ENCODE measurements at regions not wholly inside any gene's neighbourhood (a gene's known extent, or its start where the extent isn't known, plus 50 kb on each side); places are given as distances from the start of the nearest gene placed in this dataset.

DNA sequence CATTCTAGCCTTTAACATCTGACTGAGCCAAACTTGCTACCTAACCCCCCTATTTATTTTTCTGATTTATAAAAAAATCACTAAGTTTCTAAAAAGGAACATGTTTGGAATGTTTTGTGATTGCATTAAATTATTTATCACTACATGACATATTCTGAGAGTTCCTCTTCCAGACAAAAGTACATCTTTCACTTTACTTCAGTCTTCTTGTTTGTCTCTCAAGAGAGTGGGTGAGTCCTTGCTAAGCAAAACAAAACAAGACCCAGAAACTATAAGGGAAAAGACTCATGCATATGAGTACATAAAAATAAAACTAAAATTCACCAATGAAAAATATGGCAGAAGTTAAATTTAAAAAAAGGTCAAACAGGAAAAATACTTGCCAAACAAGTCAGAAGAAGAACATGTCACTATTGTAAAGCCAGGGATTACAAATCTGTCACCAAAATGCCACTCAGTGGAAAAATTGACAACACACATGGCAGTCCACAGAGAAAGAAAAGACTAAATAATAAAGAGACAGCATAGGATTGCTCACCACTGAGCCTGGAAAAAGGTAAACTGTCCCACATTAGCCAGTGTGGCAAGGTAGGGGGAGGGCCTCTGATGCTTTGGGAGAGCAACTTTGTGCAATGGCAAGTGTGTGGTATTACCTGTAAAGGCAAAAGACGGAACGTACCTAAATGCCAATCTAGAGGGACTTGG is 166.7 kb upstream of the ZNF32 start:
- Histone ChIP-seq H3K36me3 (ENCODE audit: insufficient read depth, low read length) (no peaks in the 10 kb centered on the region), H3K4me3 (ENCODE audit: low read depth in 1 of 2, low read length in 2 of 2) (no peak overlapping the region), H3K27ac (ENCODE audit: low read depth, low read length) (no peak overlapping the region), H3K4me1 (ENCODE audit: insufficient read depth, low read length) (peaks cover 7% of the 10 kb centered on the region), H3K27me3 (ENCODE audit: control insufficient read depth in 1 of 2, insufficient read depth in 2 of 2, low read length in 2 of 2) (no peaks in the 10 kb centered on the region), H3K9me3 (ENCODE audit: low read length) (no peaks in the 10 kb centered on the region), H3K9ac (ENCODE audit: low read length) (no peak overlapping the region)

DNA sequence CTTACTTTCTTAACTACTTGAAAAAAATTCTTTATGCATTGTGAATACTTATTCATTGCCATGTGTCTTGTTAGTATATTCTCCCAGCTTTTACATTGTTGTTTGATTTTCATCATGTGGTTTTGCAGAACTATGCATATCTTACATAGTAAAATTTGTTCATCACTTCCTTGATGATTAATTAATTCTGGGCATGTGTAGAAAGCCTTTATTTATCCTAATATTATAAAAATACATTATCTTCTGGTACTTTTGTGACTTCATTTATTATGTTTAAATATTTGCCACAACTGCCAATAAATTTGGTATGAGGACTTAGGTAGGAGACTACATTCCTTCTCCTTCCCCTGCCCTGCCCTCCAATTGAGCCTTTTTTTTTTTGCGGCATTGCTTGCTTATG is 166.0 kb upstream of the ZNF32 start:
- no peak overlapping the region for H3K9ac ChIP-seq (ENCODE audit: low read length)
- no peaks in the 10 kb centered on the region for H3K9me3 ChIP-seq (ENCODE audit: low read length)
- H3K27me3 ChIP-seq (ENCODE audit: control insufficient read depth in 1 of 2, insufficient read depth in 2 of 2, low read length in 2 of 2) = no peaks in the 10 kb centered on the region
- no peak overlapping the region for H3K4me3 ChIP-seq (ENCODE audit: low read depth in 1 of 2, low read length in 2 of 2)
- H3K27ac ChIP-seq (ENCODE audit: low read depth, low read length) = no peak overlapping the region
- H3K36me3 ChIP-seq (ENCODE audit: insufficient read depth, low read length) = no peaks in the 10 kb centered on the region
- peaks cover 8% of the 10 kb centered on the region for H3K4me1 ChIP-seq (ENCODE audit: insufficient read depth, low read length)

DNA sequence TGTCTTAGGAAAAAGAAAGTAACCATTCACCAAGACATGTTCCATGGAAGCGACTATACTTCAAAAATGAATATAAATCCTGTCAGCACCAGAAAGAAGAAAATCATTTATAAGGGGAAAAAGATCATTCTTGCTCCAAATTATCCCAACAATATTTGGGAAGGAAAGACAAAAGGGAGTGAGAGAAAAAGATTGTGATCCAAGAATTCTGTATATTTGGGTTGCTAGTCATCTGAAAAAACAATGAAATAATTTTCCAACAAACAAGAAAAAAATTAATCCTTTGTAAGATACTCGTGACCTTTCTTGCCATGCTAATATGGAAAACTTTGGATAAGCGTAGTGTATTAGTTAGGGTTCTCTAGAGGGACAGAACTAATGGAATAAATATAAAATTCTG is 163.2 kb upstream of the ZNF32 start:
- Histone ChIP-seq H3K27me3 (ENCODE audit: control insufficient read depth in 1 of 2, insufficient read depth in 2 of 2, low read length in 2 of 2) (no peaks in the 10 kb centered on the region), H3K9me3 (ENCODE audit: low read length) (no peaks in the 10 kb centered on the region), H3K27ac (ENCODE audit: low read depth, low read length) (no peak overlapping the region), H3K36me3 (ENCODE audit: insufficient read depth, low read length) (no peaks in the 10 kb centered on the region), H3K4me3 (ENCODE audit: low read depth in 1 of 2, low read length in 2 of 2) (no peak overlapping the region), H3K9ac (ENCODE audit: low read length) (no peak overlapping the region), H3K4me1 (ENCODE audit: insufficient read depth, low read length) (peaks cover 8% of the 10 kb centered on the region)

DNA sequence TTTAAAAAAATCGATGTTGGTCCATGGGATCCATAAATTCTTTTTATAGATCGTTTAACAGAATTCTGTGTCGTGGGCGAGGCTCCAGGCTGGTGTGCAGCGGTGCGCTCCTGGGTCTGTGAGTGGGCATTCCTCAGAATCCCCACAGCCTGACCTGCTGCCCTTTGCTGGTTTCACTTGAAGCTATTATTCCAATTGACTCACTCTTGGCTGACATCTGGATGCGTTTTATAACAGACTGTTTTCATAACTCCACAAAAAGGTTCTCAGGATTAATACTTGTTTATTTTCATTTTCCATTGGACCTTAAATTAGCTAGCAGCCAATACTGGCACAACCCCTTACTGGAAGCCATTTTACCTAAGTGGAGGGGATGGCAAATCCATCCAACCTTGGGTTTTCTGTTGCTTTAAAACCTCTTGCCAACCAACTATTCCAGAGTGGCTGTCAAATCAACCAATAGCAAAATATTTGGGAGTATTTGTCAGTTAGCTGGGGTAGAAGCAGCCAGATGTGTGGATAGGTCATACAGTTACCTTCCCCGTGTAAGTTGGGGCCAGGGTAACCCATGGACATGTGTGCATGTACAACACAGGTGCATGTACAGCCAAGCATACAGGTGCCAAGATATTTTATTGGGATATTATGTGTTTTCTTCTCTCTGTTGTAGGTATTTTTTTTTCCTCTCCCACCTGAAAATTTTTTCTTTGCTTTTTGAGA is 160.7 kb upstream of the ZNF32 start:
- Histone ChIP-seq H3K27me3 (ENCODE audit: control insufficient read depth in 1 of 2, insufficient read depth in 2 of 2, low read length in 2 of 2) (no peaks in the 10 kb centered on the region), H3K27ac (ENCODE audit: low read depth, low read length) (no peak overlapping the region), H3K9ac (ENCODE audit: low read length) (no peak overlapping the region), H3K4me3 (ENCODE audit: low read depth in 1 of 2, low read length in 2 of 2) (no peak overlapping the region), H3K36me3 (ENCODE audit: insufficient read depth, low read length) (no peaks in the 10 kb centered on the region), H3K9me3 (ENCODE audit: low read length) (no peaks in the 10 kb centered on the region), H3K4me1 (ENCODE audit: insufficient read depth, low read length) (peaks cover 4% of the 10 kb centered on the region)

DNA sequence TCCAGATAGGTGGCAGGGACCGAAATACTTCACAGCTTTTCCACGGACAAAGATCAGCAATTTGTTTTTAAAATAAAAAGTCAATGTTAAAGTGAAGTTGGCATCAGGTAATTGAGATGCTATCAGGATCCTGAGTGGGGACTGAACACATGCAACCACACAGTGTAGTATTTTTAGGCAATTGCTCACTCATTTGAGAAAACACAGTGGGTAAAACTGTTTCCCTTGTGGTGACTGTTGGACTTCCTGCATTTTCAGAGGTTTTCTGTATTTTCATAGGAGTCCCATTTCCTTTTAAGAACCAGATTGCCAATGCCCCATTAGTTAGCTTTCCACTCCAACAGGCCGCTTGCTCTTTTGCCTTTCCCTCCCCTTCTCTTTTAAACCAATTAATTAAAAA is 159.5 kb upstream of the ZNF32 start:
- no peaks in the 10 kb centered on the region for H3K36me3 ChIP-seq (ENCODE audit: insufficient read depth, low read length)
- no peaks in the 10 kb centered on the region for H3K27me3 ChIP-seq (ENCODE audit: control insufficient read depth in 1 of 2, insufficient read depth in 2 of 2, low read length in 2 of 2)
- H3K9ac ChIP-seq (ENCODE audit: low read length) = no peak overlapping the region
- no peak overlapping the region for H3K4me3 ChIP-seq (ENCODE audit: low read depth in 1 of 2, low read length in 2 of 2)
- no peak overlapping the region for H3K27ac ChIP-seq (ENCODE audit: low read depth, low read length)
- peaks cover 4% of the 10 kb centered on the region for H3K4me1 ChIP-seq (ENCODE audit: insufficient read depth, low read length)
- H3K9me3 ChIP-seq (ENCODE audit: low read length) = no peaks in the 10 kb centered on the region

DNA sequence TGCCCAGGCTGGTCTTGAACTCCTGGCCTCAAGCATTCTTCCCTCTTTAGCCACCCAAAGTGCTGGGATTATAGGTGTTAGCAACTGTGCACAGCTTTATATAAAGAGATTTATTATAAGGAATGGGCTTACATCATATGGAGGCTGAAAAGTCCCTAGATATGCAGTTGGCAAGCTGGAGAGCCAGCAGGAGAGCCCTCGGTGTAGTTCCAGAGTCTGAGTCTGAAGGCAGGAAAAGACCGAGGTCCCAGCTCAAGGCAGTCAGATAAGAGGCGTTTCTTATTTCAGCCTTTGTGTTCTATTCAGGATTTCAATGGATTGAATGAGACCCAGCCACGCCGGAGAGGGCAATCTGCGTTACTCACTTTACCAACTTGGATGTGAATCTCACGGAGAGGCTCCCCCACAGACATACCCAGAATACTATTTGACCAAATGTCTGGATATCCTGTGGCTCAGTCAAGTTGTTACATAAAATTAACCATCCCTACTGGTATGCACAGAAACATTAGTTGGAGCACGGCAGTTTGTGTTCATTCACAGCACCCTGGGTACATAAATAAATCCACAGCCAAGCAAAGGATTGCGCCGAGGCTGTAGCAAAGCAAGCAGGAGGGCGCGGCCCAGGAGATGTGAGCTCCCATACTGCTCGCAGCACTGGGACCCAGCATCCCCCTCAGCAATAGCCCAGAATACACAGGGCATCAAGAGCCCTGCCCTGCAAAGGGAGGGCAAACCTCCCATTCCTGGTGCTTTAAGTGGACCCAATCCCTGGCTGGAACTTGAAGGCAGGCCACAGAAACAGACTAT is 158.4 kb upstream of the ZNF32 start:
- H3K4me1 ChIP-seq (ENCODE audit: insufficient read depth, low read length) = peaks cover 4% of the 10 kb centered on the region
- H3K36me3 ChIP-seq (ENCODE audit: insufficient read depth, low read length) = no peaks in the 10 kb centered on the region
- no peaks in the 10 kb centered on the region for H3K9me3 ChIP-seq (ENCODE audit: low read length)
- no peak overlapping the region for H3K4me3 ChIP-seq (ENCODE audit: low read depth in 1 of 2, low read length in 2 of 2)
- H3K27me3 ChIP-seq (ENCODE audit: control insufficient read depth in 1 of 2, insufficient read depth in 2 of 2, low read length in 2 of 2) = no peaks in the 10 kb centered on the region
- H3K9ac ChIP-seq (ENCODE audit: low read length) = no peak overlapping the region
- no peak overlapping the region for H3K27ac ChIP-seq (ENCODE audit: low read depth, low read length)

DNA sequence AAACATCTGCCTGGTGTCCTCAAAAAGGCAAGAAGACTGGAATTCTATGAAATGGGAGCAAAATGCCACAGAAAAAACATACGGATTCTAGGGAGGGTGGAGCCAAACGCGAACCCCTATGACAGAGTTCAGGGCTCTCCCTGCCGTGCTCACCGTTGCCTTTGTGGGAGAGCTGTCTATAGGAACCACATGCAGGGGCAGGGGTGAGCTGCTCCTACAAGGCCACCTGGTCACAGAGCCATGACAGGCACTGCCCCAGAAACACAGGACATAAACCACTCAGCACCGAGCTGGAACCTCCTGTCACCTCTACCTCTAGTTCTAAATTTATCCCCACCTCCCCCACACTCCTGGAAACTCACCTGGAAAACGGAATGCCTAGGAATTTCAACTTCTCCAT is 155.1 kb upstream of the ZNF32 start:
- Histone ChIP-seq H3K4me1 (ENCODE audit: insufficient read depth, low read length) (no peaks in the 10 kb centered on the region), H3K4me3 (ENCODE audit: low read depth in 1 of 2, low read length in 2 of 2) (no peak overlapping the region), H3K9ac (ENCODE audit: low read length) (no peak overlapping the region), H3K9me3 (ENCODE audit: low read length) (no peaks in the 10 kb centered on the region), H3K27ac (ENCODE audit: low read depth, low read length) (no peak overlapping the region), H3K36me3 (ENCODE audit: insufficient read depth, low read length) (no peaks in the 10 kb centered on the region), H3K27me3 (ENCODE audit: control insufficient read depth in 1 of 2, insufficient read depth in 2 of 2, low read length in 2 of 2) (no peaks in the 10 kb centered on the region)

DNA sequence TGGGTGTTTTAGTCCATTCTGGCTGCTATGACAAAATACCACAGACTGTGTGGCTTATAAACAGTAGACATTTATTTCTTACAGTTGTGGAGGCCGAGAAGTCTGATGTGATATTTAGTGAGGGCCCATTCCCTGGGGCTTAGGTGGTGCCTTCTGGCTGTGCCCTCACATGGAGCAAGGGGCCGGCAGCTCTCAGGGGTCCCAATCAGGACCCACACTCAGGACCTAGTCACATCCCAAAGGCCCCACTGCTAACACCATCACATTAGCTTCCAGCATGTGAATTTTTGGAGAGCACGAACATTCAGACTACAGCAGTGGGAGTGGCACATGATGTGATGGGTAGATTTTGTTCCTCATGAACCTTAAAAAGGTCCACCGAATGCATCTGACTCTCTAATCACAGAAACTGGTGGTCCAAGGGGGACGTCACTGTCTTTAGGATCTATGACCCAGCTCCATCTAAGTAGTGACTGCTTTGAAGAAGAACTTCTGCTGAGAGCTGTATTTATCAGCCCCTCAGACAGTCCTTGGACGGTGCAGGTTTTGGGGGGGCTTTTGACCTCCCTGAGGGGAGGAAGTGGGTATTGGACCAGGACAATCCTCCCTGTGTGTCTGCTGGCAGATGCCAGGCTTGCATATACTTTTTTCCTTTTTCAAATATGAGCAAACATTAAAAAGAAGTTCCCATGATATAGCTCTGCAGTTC is 154.5 kb upstream of the ZNF32 start:
- Histone ChIP-seq H3K4me1 (ENCODE audit: insufficient read depth, low read length) (no peaks in the 10 kb centered on the region), H3K36me3 (ENCODE audit: insufficient read depth, low read length) (no peaks in the 10 kb centered on the region), H3K27me3 (ENCODE audit: control insufficient read depth in 1 of 2, insufficient read depth in 2 of 2, low read length in 2 of 2) (no peaks in the 10 kb centered on the region), H3K4me3 (ENCODE audit: low read depth in 1 of 2, low read length in 2 of 2) (no peak overlapping the region), H3K9me3 (ENCODE audit: low read length) (no peaks in the 10 kb centered on the region), H3K9ac (ENCODE audit: low read length) (no peak overlapping the region), H3K27ac (ENCODE audit: low read depth, low read length) (no peak overlapping the region)

DNA sequence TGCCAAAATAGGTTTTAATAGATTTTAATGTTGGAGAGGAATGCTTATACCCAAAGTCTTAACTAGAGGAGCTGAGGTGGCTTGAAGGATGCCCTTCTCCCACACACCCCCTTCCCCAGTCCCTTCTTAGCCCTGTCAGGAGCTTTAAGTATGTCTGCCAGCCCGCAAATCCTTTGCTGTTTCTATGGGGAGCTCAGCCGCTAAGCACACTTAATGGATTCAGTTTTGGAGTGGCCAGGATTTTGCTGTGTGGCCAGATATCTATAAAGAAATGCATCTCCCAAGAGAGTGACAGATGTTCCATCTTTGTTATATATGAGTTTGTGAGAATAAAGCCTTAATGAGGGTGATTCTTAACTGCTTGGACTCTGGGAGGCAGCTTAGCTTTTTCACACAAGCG is 152.9 kb upstream of the ZNF32 start:
- Histone ChIP-seq H3K27me3 (ENCODE audit: control insufficient read depth in 1 of 2, insufficient read depth in 2 of 2, low read length in 2 of 2) (no peaks in the 10 kb centered on the region), H3K36me3 (ENCODE audit: insufficient read depth, low read length) (no peaks in the 10 kb centered on the region), H3K9ac (ENCODE audit: low read length) (no peak overlapping the region), H3K4me3 (ENCODE audit: low read depth in 1 of 2, low read length in 2 of 2) (no peak overlapping the region), H3K9me3 (ENCODE audit: low read length) (no peaks in the 10 kb centered on the region), H3K27ac (ENCODE audit: low read depth, low read length) (no peak overlapping the region), H3K4me1 (ENCODE audit: insufficient read depth, low read length) (no peaks in the 10 kb centered on the region)

DNA sequence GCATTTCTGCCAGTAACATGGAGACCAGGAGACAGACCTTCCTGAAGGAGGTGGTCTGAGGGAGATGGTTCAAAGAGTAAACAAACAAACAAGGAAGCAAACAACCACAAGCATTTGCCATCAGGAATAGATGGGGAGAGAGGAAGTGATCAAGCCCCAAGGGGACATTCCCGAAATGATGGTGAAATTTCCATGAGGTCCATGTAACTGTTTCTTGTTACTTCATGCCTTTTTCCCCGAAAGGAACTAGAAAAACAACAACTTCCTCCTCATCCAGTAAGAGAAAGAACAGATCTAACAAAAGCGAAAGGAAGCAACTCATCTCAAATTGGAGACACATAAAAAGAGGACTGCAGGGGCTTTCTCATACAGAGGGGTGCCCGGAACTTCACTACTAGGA is 152.5 kb upstream of the ZNF32 start:
- H3K27me3 ChIP-seq (ENCODE audit: control insufficient read depth in 1 of 2, insufficient read depth in 2 of 2, low read length in 2 of 2) = no peaks in the 10 kb centered on the region
- no peaks in the 10 kb centered on the region for H3K4me1 ChIP-seq (ENCODE audit: insufficient read depth, low read length)

DNA sequence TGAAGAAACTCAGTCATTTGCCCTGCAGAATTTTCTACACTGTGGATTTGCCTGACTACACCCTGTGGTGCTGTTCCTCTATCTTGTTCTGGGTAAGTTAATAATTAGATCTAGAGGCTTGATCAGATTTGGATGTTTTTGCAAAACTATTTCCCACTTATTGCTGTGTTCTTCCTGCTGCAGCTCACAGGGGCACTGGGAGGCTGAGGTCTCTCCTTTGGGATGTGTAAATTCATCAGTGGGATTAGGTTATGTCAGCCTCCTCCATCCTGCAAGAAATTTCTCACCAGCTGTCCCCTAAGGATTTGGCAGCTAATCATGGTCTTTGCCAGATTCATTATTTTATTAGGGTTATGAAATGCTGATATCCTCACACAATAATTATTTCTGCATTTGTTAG is 148.1 kb upstream of the ZNF32 start:
- no peaks in the 10 kb centered on the region for H3K27me3 ChIP-seq (ENCODE audit: control insufficient read depth in 1 of 2, insufficient read depth in 2 of 2, low read length in 2 of 2)

More for the DNA sequence above, 152.5 kb upstream of the ZNF32 start:
- Histone ChIP-seq H3K4me3 (ENCODE audit: low read depth in 1 of 2, low read length in 2 of 2) (no peak overlapping the region), H3K36me3 (ENCODE audit: insufficient read depth, low read length) (no peaks in the 10 kb centered on the region), H3K9me3 (ENCODE audit: low read length) (no peaks in the 10 kb centered on the region), H3K9ac (ENCODE audit: low read length) (no peak overlapping the region), H3K27ac (ENCODE audit: low read depth, low read length) (no peak overlapping the region)

More for the DNA sequence above, 148.1 kb upstream of the ZNF32 start:
- no peaks in the 10 kb centered on the region for H3K36me3 ChIP-seq (ENCODE audit: insufficient read depth, low read length)
- no peak overlapping the region for H3K9ac ChIP-seq (ENCODE audit: low read length)
- H3K4me1 ChIP-seq (ENCODE audit: insufficient read depth, low read length) = no peaks in the 10 kb centered on the region
- H3K4me3 ChIP-seq (ENCODE audit: low read depth in 1 of 2, low read length in 2 of 2) = no peak overlapping the region
- H3K9me3 ChIP-seq (ENCODE audit: low read length) = no peaks in the 10 kb centered on the region
- no peak overlapping the region for H3K27ac ChIP-seq (ENCODE audit: low read depth, low read length)
